ENCODE measurements at regions not wholly inside any gene's neighbourhood (a gene's known extent, or its start where the extent isn't known, plus 50 kb on each side); places are given as distances from the start of the nearest gene placed in this dataset.

GRCh38 chr10:43965918-43966570 is 317.4 kb upstream of the ZNF32 start:
- Histone ChIP-seq H3K27ac (peak overlapping the region in 7 of 10 donors; percentile 21 to 88 (median 78)), H3K4me1 (peaks cover 3 to 53% (median 25%) of the 10 kb centered on the region in 9 donors), H3K9me3 (no peaks in the 10 kb centered on the region), H3K36me3 (no peaks in the 10 kb centered on the region), H3K4me3 (no peak overlapping the region), H3K27me3 (no peaks in the 10 kb centered on the region)
- ATAC-seq (no peak), DNase-seq (no peak)
- intact Hi-C loops (cut with DNase I) = no loop called here
- WGBS, 2 donors = 94 to 95% methylated on average over 7 of the region's 7 CpGs
- no peak for TF ChIP-seq CTCF (IDR thresholded peaks at IDR 0.05)

- WGBS, 2 donors = 42 to 59% methylated on average over 14 of the region's 14 CpGs
- peak; percentile 58 to 90 (median 85) for ATAC-seq
- intact Hi-C loops (cut with DNase I) = no loop called here
- Histone ChIP-seq H3K27me3 (no peaks in the 10 kb centered on the region), H3K4me1 (peaks cover 3 to 53% (median 25%) of the 10 kb centered on the region in 9 donors), H3K27ac (peak overlapping the region; percentile 21 to 88 (median 71)), H3K9me3 (no peaks in the 10 kb centered on the region), H3K4me3 (no peak overlapping the region), H3K36me3 (no peaks in the 10 kb centered on the region)
- peak; percentile 32 to 69 for DNase-seq
- no peak for TF ChIP-seq CTCF (IDR thresholded peaks at IDR 0.05)
Observed at GRCh38 chr10:43965033-43965917, 316.6 kb upstream of the ZNF32 start.

GRCh38 chr10:43964486-43964885 is 315.8 kb upstream of the ZNF32 start:
- intact Hi-C loops (cut with DNase I) = no loop called here
- no peaks in the 10 kb centered on the region for H3K9me3 ChIP-seq
- H3K4me3 ChIP-seq = no peak overlapping the region
- peak overlapping the region; percentile 21 to 88 (median 71) for H3K27ac ChIP-seq
- 75 to 80% methylated on average over 5 of the region's 5 CpGs for WGBS, 2 donors
- ATAC-seq (no peak), DNase-seq (no peak)
- TF ChIP-seq CTCF (IDR thresholded peaks at IDR 0.05) = no peak
- peaks cover 3 to 56% (median 25%) of the 10 kb centered on the region in 9 donors for H3K4me1 ChIP-seq
- no peaks in the 10 kb centered on the region for H3K27me3 ChIP-seq
- H3K36me3 ChIP-seq = no peaks in the 10 kb centered on the region

- DNase-seq (no peak), ATAC-seq (peak in 1 of 8 donors; percentile 16)
- Histone ChIP-seq H3K4me3 (no peak overlapping the region), H3K27ac (peak overlapping the region; percentile 21 to 88 (median 71)), H3K4me1 (peaks cover 3 to 59% (median 25%) of the 10 kb centered on the region in 9 donors), H3K36me3 (no peaks in the 10 kb centered on the region), H3K9me3 (no peaks in the 10 kb centered on the region), H3K27me3 (no peaks in the 10 kb centered on the region)
- 74 to 79% methylated on average over 10 of the region's 10 CpGs for WGBS, 2 donors
- TF ChIP-seq CTCF (IDR thresholded peaks at IDR 0.05) = no peak
- intact Hi-C loops (cut with DNase I) = no loop called here
Observed at GRCh38 chr10:43963793-43964425, 315.2 kb upstream of the ZNF32 start.

Measured in heart right ventricle (tissue), 16 donors.